DOHH2 (cell line): ENCODE measurements at regions not wholly inside any gene's neighbourhood (a gene's known extent, or its start where the extent isn't known, plus 50 kb on each side); places are given as distances from the start of the nearest gene placed in this dataset.

Experiments
- H3F3A ChIP-seq: fragments of 200-600 bp; sonication (generic), shearing (Covaris generic); 2 replicates; pipeline ENCODE4 v1.6.0; 2016; ENCODE audit warnings: antibody characterized with exemption, mild to moderate bottlenecking; ENCODE audit not compliant: control insufficient read depth, insufficient read depth
- H3K27ac ChIP-seq: fragments of 200-600 bp; sonication (generic); 2 replicates; pipeline ENCODE4 v1.5.1; 2014; ENCODE audit warnings: low read depth, mild to moderate bottlenecking, low read length, moderate library complexity
- H3K27me3 ChIP-seq: fragments of 200-600 bp; sonication (generic); 2 replicates; pipeline ENCODE4 v1.6.1; 2014; ENCODE audit warnings: mild to moderate bottlenecking, low read length, mixed read lengths; ENCODE audit not compliant: control insufficient read depth
- H3K36me3 ChIP-seq: fragments of 200-600 bp; sonication (generic); 2 replicates; pipeline ENCODE4 v1.6.1; 2014; ENCODE audit warnings: mild to moderate bottlenecking, low read length, moderate library complexity, mixed read lengths; ENCODE audit not compliant: control insufficient read depth
- H3K4me1 ChIP-seq: fragments of 200-600 bp; sonication (generic); 2 replicates; pipeline ENCODE4 v1.6.1; 2014; ENCODE audit warnings: mild to moderate bottlenecking, low read length, mixed read lengths; ENCODE audit not compliant: control insufficient read depth
- H3K4me2 ChIP-seq: fragments of 200-600 bp; sonication (generic); 2 replicates; pipeline ENCODE4 v1.6.0; 2014; ENCODE audit warnings: mild to moderate bottlenecking, low read length, moderate library complexity
- H3K4me3 ChIP-seq: fragments of 200-600 bp; sonication (generic); 2 replicates; pipeline ENCODE4 v1.5.1; 2014; ENCODE audit warnings: mild to moderate bottlenecking, low read length, mixed read lengths
- H3K79me2 ChIP-seq: fragments of 200-600 bp; sonication (generic); 2 replicates; pipeline ENCODE4 v1.6.1; 2014; ENCODE audit warnings: mild to moderate bottlenecking, low read length, mixed read lengths; ENCODE audit not compliant: control insufficient read depth
- H3K9me2 ChIP-seq: fragments of 200-600 bp; sonication (generic); replicated peaks from 2 replicates; pipeline ENCODE4 v1.6.1; 2014; ENCODE audit warnings: mild to moderate bottlenecking, low read length, mixed read lengths; ENCODE audit not compliant: control insufficient read depth
- H3K9me3 ChIP-seq: fragments of 200-600 bp; sonication (generic); 2 replicates; pipeline ENCODE4 v1.6.1; 2014; ENCODE audit warnings: antibody characterized with exemption, low read length, mixed read lengths; ENCODE audit not compliant: control insufficient read depth, insufficient read depth
- H4K20me1 ChIP-seq: fragments of 200-600 bp; sonication (generic); 2 replicates; pipeline ENCODE4 v1.6.0; 2014; ENCODE audit warnings: low read depth, mild to moderate bottlenecking, antibody characterized with exemption, low read length, moderate library complexity; ENCODE audit not compliant: control insufficient read depth, insufficient read depth
- CTCF ChIP-seq: fragments of 200-600 bp; sonication (generic); IDR thresholded peaks from one replicate; pipeline ENCODE4 v1.5.1; 2014; ENCODE audit warnings: antibody characterized with exemption, mild to moderate bottlenecking, low read depth, low read length; ENCODE audit not compliant: poor library complexity, severe bottlenecking
- EZH2phosphoT487 ChIP-seq: fragments of 200-600 bp; sonication (generic); IDR thresholded peaks from 2 replicates; pipeline ENCODE4 v1.6.1; 2017; ENCODE audit warnings: borderline replicate concordance, mild to moderate bottlenecking, antibody characterized with exemption, low read length, moderate library complexity, mixed read lengths

- Histone ChIP-seq H3K4me1 (no peaks in the 10 kb centered on the region), H3K9me2 (no peaks in the 10 kb centered on the region), H3F3A (no peaks in the 10 kb centered on the region), H3K27ac (no peak overlapping the region), H4K20me1 (no peaks in the 10 kb centered on the region), H3K4me3 (no peak overlapping the region), H3K79me2 (no peaks in the 10 kb centered on the region), H3K27me3 (no peaks in the 10 kb centered on the region), H3K4me2 (no peak overlapping the region), H3K9me3 (no peaks in the 10 kb centered on the region), H3K36me3 (no peaks in the 10 kb centered on the region)
- TF ChIP-seq CTCF (no peak), EZH2phosphoT487 (no peak)
Observed at GRCh38 chrX:20654596-20655106, 387.9 kb upstream of the RPS6KA3 start.

- Histone ChIP-seq H3K79me2 (no peaks in the 10 kb centered on the region), H4K20me1 (no peaks in the 10 kb centered on the region), H3K27ac (no peak overlapping the region), H3K4me3 (no peak overlapping the region), H3K27me3 (no peaks in the 10 kb centered on the region), H3F3A (no peaks in the 10 kb centered on the region), H3K9me2 (no peaks in the 10 kb centered on the region), H3K4me1 (no peaks in the 10 kb centered on the region), H3K9me3 (no peaks in the 10 kb centered on the region), H3K36me3 (no peaks in the 10 kb centered on the region), H3K4me2 (no peak overlapping the region)
- no peak for TF ChIP-seq EZH2phosphoT487
- no peak for TF ChIP-seq CTCF
Observed at GRCh38 chrX:20653070-20653469, 386.4 kb upstream of the RPS6KA3 start.

GRCh38 chrX:20641954-20642353 lies 375.2 kb upstream of the RPS6KA3 start:
- H3F3A ChIP-seq: no peaks in the 10 kb centered on the region
- TF ChIP-seq CTCF (no peak), EZH2phosphoT487 (no peak)
- H3K27me3 ChIP-seq: no peaks in the 10 kb centered on the region
- no peak overlapping the region for H3K4me2 ChIP-seq
- no peaks in the 10 kb centered on the region for H3K4me1 ChIP-seq
- no peaks in the 10 kb centered on the region for H3K9me3 ChIP-seq
- no peaks in the 10 kb centered on the region for H4K20me1 ChIP-seq
- H3K79me2 ChIP-seq: no peaks in the 10 kb centered on the region
- no peaks in the 10 kb centered on the region for H3K9me2 ChIP-seq
- no peak overlapping the region for H3K27ac ChIP-seq
- H3K36me3 ChIP-seq: no peaks in the 10 kb centered on the region
- H3K4me3 ChIP-seq: no peak overlapping the region

- TF ChIP-seq EZH2phosphoT487 (no peak), CTCF (no peak)
- H3F3A ChIP-seq: no peaks in the 10 kb centered on the region
- H3K36me3 ChIP-seq: no peaks in the 10 kb centered on the region
- no peaks in the 10 kb centered on the region for H3K27me3 ChIP-seq
- no peak overlapping the region for H3K4me2 ChIP-seq
- H3K79me2 ChIP-seq: no peaks in the 10 kb centered on the region
- no peaks in the 10 kb centered on the region for H3K9me3 ChIP-seq
- no peak overlapping the region for H3K27ac ChIP-seq
- no peaks in the 10 kb centered on the region for H3K4me1 ChIP-seq
- H4K20me1 ChIP-seq: no peaks in the 10 kb centered on the region
- no peaks in the 10 kb centered on the region for H3K9me2 ChIP-seq
- H3K4me3 ChIP-seq: no peak overlapping the region
Observed at GRCh38 chrX:20639115-20639514, 372.4 kb upstream of the RPS6KA3 start.
